SU-DHL-6 (cell line): ENCODE measurements at regions not wholly inside any gene's neighbourhood (a gene's known extent, or its start where the extent isn't known, plus 50 kb on each side); places are given as distances from the start of the nearest gene placed in this dataset.

ENCODE experiments used
- H2AFZ ChIP-seq: fragments of 200-600 bp; sonication (generic); 2 replicates; pipeline ENCODE4 v1.6.1; 2014; ENCODE audit warnings: low read depth, mild to moderate bottlenecking, moderate library complexity, mixed read lengths, antibody characterized with exemption, low read length; ENCODE audit not compliant: severe bottlenecking
- H3F3A ChIP-seq: fragments of 200-600 bp; shearing (Covaris generic); 2 replicates; pipeline ENCODE4 v1.6.0; 2016; ENCODE audit warnings: antibody characterized with exemption, mild to moderate bottlenecking; ENCODE audit not compliant: insufficient read depth
- H3K27ac ChIP-seq: fragments of 200-600 bp; sonication (generic); 2 replicates; pipeline ENCODE4 v1.5.1; 2016; ENCODE audit warnings: low read depth, mild to moderate bottlenecking, low read length, moderate library complexity, mixed read lengths
- H3K27me3 ChIP-seq: fragments of 200-600 bp; sonication (generic), shearing (Covaris generic); 2 replicates; pipeline ENCODE4 v1.6.0; 2014; ENCODE audit warnings: mild to moderate bottlenecking, low read length
- H3K36me3 ChIP-seq: fragments of 200-600 bp; sonication (generic); 2 replicates; pipeline ENCODE4 v1.6.1; 2014; ENCODE audit warnings: mild to moderate bottlenecking, low read length, mixed read lengths
- H3K4me2 ChIP-seq: fragments of 300-600, 200-600 bp; shearing (Covaris generic), sonication (generic); 2 replicates; pipeline ENCODE4 v1.6.0; 2014; ENCODE audit warnings: low read length, low read depth, mild to moderate bottlenecking; ENCODE audit not compliant: poor library complexity, severe bottlenecking
- H3K4me3 ChIP-seq: fragments of 200-600 bp; sonication (generic); 2 replicates; pipeline ENCODE4 v1.5.1; 2014; ENCODE audit warnings: antibody characterized with exemption, low read length, mild to moderate bottlenecking, mixed read lengths; ENCODE audit not compliant: insufficient read depth, poor library complexity, severe bottlenecking
- H3K79me2 ChIP-seq: fragments of 200-600 bp; sonication (generic); 2 replicates; pipeline ENCODE4 v1.6.1; 2014; ENCODE audit warnings: mild to moderate bottlenecking, low read length, moderate library complexity; ENCODE audit not compliant: insufficient read depth
- H3K9ac ChIP-seq: fragments of 200-600 bp; sonication (generic); 2 replicates; pipeline ENCODE4 v1.7.0; 2014; ENCODE audit warnings: mild to moderate bottlenecking, low read length
- H3K9me2 ChIP-seq: fragments of 200-600 bp; sonication (generic); replicated peaks from 2 replicates; pipeline ENCODE4 v1.6.1; 2014; ENCODE audit warnings: low read length; ENCODE audit not compliant: insufficient read depth
- H3K9me3 ChIP-seq: fragments of 200-600 bp; sonication (generic); 2 replicates; pipeline ENCODE4 v1.6.1; 2014; ENCODE audit warnings: low read length, mixed read lengths; ENCODE audit not compliant: insufficient read depth
- H4K20me1 ChIP-seq: fragments of 200-600 bp; sonication (generic); 2 replicates; pipeline ENCODE4 v1.6.1; 2014; ENCODE audit warnings: low read depth, mild to moderate bottlenecking, antibody characterized with exemption, low read length, moderate library complexity, mixed read lengths
- CTCF ChIP-seq: fragments of 200-600 bp; sonication (generic); IDR thresholded peaks from one replicate; pipeline ENCODE4 v1.5.1; 2017; ENCODE audit warnings: antibody characterized with exemption, mild to moderate bottlenecking, low read length, moderate library complexity; ENCODE audit not compliant: insufficient read depth, poor library complexity, severe bottlenecking
- EZH2phosphoT487 ChIP-seq: fragments of 200-600 bp; sonication (generic), shearing (Covaris generic); conservative IDR thresholded peaks from 2 replicates; pipeline ENCODE4 v1.6.1; 2018; ENCODE audit warnings: mild to moderate bottlenecking, antibody characterized with exemption, low read length, moderate library complexity, mixed read lengths

- H3K9me2 ChIP-seq: no peaks in the 10 kb centered on the region
- TF ChIP-seq CTCF (no peak), EZH2phosphoT487 (no peak)
- no peaks in the 10 kb centered on the region for H3K36me3 ChIP-seq
- H3F3A ChIP-seq: no peaks in the 10 kb centered on the region
- no peak overlapping the region for H3K4me2 ChIP-seq
- no peaks in the 10 kb centered on the region for H3K9me3 ChIP-seq
- no peak overlapping the region for H3K27ac ChIP-seq
- no peak overlapping the region for H3K9ac ChIP-seq
- H2AFZ ChIP-seq: no peak overlapping the region
- H3K4me3 ChIP-seq: no peak overlapping the region
- H3K27me3 ChIP-seq: no peaks in the 10 kb centered on the region
- H4K20me1 ChIP-seq: no peaks in the 10 kb centered on the region
- H3K79me2 ChIP-seq: no peaks in the 10 kb centered on the region
Measured at GRCh38 chr12:85662207-85662602, 174.0 kb downstream of the RASSF9 start.

DNA sequence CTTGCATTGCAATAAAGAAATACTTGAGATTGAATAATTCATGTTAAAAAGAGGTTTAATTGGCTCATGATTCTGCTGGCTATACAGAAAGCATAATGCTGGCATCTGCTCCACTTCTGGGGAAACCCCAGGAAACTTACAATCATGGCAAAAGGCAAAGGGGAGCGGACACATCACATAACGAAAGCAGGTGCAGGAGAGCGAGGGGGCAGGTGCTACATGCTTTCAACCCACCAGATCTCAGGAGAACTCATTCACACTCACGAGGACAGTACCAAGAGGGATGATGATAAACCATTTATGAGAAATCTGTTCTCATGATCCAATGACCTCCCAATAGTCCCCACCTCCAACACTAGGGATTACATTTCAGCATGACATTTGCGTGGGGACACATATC is 172.6 kb downstream of the RASSF9 start:
- H3K79me2 ChIP-seq: no peaks in the 10 kb centered on the region
- no peak overlapping the region for H2AFZ ChIP-seq
- H3K4me2 ChIP-seq: no peak overlapping the region
- H3K27me3 ChIP-seq: no peaks in the 10 kb centered on the region
- no peaks in the 10 kb centered on the region for H3K36me3 ChIP-seq
- H4K20me1 ChIP-seq: no peaks in the 10 kb centered on the region
- H3K27ac ChIP-seq: no peak overlapping the region
- H3K4me3 ChIP-seq: no peak overlapping the region
- H3K9me3 ChIP-seq: no peaks in the 10 kb centered on the region
- H3K9ac ChIP-seq: no peak overlapping the region
- no peaks in the 10 kb centered on the region for H3F3A ChIP-seq
- TF ChIP-seq EZH2phosphoT487: no peak
- no peaks in the 10 kb centered on the region for H3K9me2 ChIP-seq

GRCh38 chr12:85664429-85664828 is 171.8 kb downstream of the RASSF9 start:
- H3K27me3 ChIP-seq: no peaks in the 10 kb centered on the region
- H3F3A ChIP-seq: no peaks in the 10 kb centered on the region
- no peaks in the 10 kb centered on the region for H3K9me3 ChIP-seq
- H3K79me2 ChIP-seq: no peaks in the 10 kb centered on the region
- H3K36me3 ChIP-seq: no peaks in the 10 kb centered on the region
- no peak overlapping the region for H3K4me2 ChIP-seq
- no peak overlapping the region for H3K9ac ChIP-seq
- no peak overlapping the region for H2AFZ ChIP-seq
- H3K9me2 ChIP-seq: no peaks in the 10 kb centered on the region
- no peak overlapping the region for H3K4me3 ChIP-seq
- H4K20me1 ChIP-seq: no peaks in the 10 kb centered on the region
- H3K27ac ChIP-seq: no peak overlapping the region
- no peak for TF ChIP-seq EZH2phosphoT487
- TF ChIP-seq CTCF: no peak

- Histone ChIP-seq H3K27me3 (no peaks in the 10 kb centered on the region), H3K4me2 (no peak overlapping the region), H2AFZ (no peak overlapping the region), H3F3A (no peaks in the 10 kb centered on the region), H3K9me3 (no peaks in the 10 kb centered on the region), H3K79me2 (no peaks in the 10 kb centered on the region), H3K9me2 (no peaks in the 10 kb centered on the region), H3K4me3 (no peak overlapping the region), H3K27ac (no peak overlapping the region), H3K36me3 (no peaks in the 10 kb centered on the region), H4K20me1 (no peaks in the 10 kb centered on the region), H3K9ac (no peak overlapping the region)
- no peak for TF ChIP-seq CTCF
- no peak for TF ChIP-seq EZH2phosphoT487
Measured at GRCh38 chr12:85669911-85670310, 166.3 kb downstream of the RASSF9 start.
